GM23248 (cell line): ENCODE measurements at regions not wholly inside any gene's neighbourhood (a gene's known extent, or its start where the extent isn't known, plus 50 kb on each side); places are given as distances from the start of the nearest gene placed in this dataset.

ENCODE experiments used
- EZH2 ChIP-seq: fragments of 200-600 bp; sonication (generic); IDR thresholded peaks from 2 replicates; pipeline ENCODE4 v1.6.1; 2018; ENCODE audit warnings: antibody characterized with exemption, mild to moderate bottlenecking; ENCODE audit not compliant: insufficient read depth, poor library complexity, severe bottlenecking
- EZH2phosphoT487 ChIP-seq: fragments of 200-600 bp; sonication (generic); IDR thresholded peaks from 2 replicates; pipeline ENCODE4 v1.6.1; 2018; ENCODE audit warnings: antibody characterized with exemption, moderate library complexity, mild to moderate bottlenecking, low read depth; ENCODE audit not compliant: insufficient read depth

DNA sequence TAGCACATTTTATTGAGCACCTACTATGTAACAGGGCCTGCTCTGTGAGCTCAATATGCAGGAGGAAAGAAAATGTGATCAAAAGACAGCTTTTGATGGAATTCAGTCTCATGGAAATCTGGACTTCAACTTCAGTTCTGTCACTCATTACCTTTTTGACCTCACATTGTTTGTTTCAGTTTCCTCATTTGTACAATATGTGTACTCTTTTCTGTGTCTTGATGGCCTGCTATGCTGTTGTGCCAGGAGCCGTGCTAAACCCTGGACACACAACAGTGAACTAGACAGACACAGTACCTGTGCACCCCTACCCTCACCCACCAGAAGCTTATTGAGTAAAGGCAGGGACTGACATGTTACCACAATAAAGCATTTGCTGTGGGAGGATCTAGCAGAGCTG lies 162.9 kb upstream of the FGGY start:
- no peak for TF ChIP-seq EZH2phosphoT487
- no peak for TF ChIP-seq EZH2
